HEK293 (cell line): ENCODE measurements at regions not wholly inside any gene's neighbourhood (a gene's known extent, or its start where the extent isn't known, plus 50 kb on each side); places are given as distances from the start of the nearest gene placed in this dataset.

Source experiments
- CTCF ChIA-PET: fragments of 350-600 bp; formaldehyde crosslinking; extraction: SDS; loops from one replicate; lab custom pipeline; 2021; ENCODE audit warnings: antibody characterized with exemption; lab: Yijun Ruan, JAX
- POLR2A ChIA-PET: fragments of 300-600 bp; formaldehyde crosslinking; extraction: SDS; loops from one replicate; lab custom pipeline; 2020; ENCODE audit warnings: antibody characterized with exemption, inconsistent platforms; lab: Yijun Ruan, JAX
- H3K27ac ChIP-seq: fragments of 200-500 bp; sonication (Bioruptor generic); 2 replicates; pipeline ENCODE4 v1.5.1; 2014; ENCODE audit warnings: low read depth, low read length, control low read depth, inconsistent platforms; ENCODE audit errors: extremely low read depth
- H3K36me3 ChIP-seq, 2 experiments: fragments of 200-500 bp in 1 of 2; sonication (Bioruptor generic) in 1 of 2; 1 replicate in 1 of 2; 2 replicates in 1 of 2; pipeline ENCODE4 v1.5.1; 2014 to 2017; ENCODE audit warnings: inconsistent platforms in 2 of 2, low read length in 2 of 2; ENCODE audit not compliant: control insufficient read depth in 2 of 2, insufficient read depth in 1 of 2
- H3K4me1 ChIP-seq: fragments of 200-500 bp; sonication (Bioruptor generic); 2 replicates; pipeline ENCODE4 v1.5.1; 2014; ENCODE audit warnings: mild to moderate bottlenecking, low read length, inconsistent platforms; ENCODE audit not compliant: control insufficient read depth, insufficient read depth
- H3K4me3 ChIP-seq: 2 replicates; pipeline ENCODE4 v1.5.1; 2011; ENCODE audit warnings: low read depth, mild to moderate bottlenecking, control low read depth, low read length, moderate library complexity
- H3K9me3 ChIP-seq: fragments of 200-500 bp; sonication (Bioruptor generic); 2 replicates; pipeline ENCODE4 v1.5.1; 2014; ENCODE audit warnings: low read depth, low read length, inconsistent platforms; ENCODE audit not compliant: control insufficient read depth, insufficient read depth
- GLIS2 ChIP-seq: fragments of 450-650 bp; formaldehyde crosslinking; IDR thresholded peaks from 2 replicates; pipeline ENCODE4 v1.5.1; 2016; ENCODE audit warnings: missing biosample characterization, missing genetic modification characterization
- KLF17 ChIP-seq: fragments of 450-650 bp; formaldehyde crosslinking; IDR thresholded peaks from 2 replicates; pipeline ENCODE4 v1.5.1; 2016; ENCODE audit warnings: missing biosample characterization, missing genetic modification characterization
- PRDM6 ChIP-seq: fragments of 450-650 bp; formaldehyde crosslinking; IDR thresholded peaks from 2 replicates; pipeline ENCODE4 v1.5.1; 2017; ENCODE audit warnings: missing biosample characterization, missing genetic modification characterization
- RBAK ChIP-seq: fragments of 450-650 bp; formaldehyde crosslinking; IDR thresholded peaks from 2 replicates; pipeline ENCODE4 v1.5.1; 2016; ENCODE audit warnings: missing biosample characterization, missing genetic modification characterization
- SALL2 ChIP-seq: fragments of 450-650 bp; formaldehyde crosslinking; IDR thresholded peaks from 2 replicates; pipeline ENCODE4 v1.5.0; 2017; ENCODE audit warnings: missing biosample characterization, mild to moderate bottlenecking, missing genetic modification characterization, borderline replicate concordance
- ZFP41 ChIP-seq: fragments of 450-650 bp; formaldehyde crosslinking; IDR thresholded peaks from 2 replicates; pipeline ENCODE4 v1.5.1; 2016; ENCODE audit warnings: missing biosample characterization, missing genetic modification characterization, borderline replicate concordance
- ZIC2 ChIP-seq: fragments of 450-650 bp; formaldehyde crosslinking; IDR thresholded peaks from 2 replicates; pipeline ENCODE4 v1.5.1; 2016; ENCODE audit warnings: missing biosample characterization, missing genetic modification characterization
- ZNF112 ChIP-seq: fragments of 450-650 bp; formaldehyde crosslinking; IDR thresholded peaks from 2 replicates; pipeline ENCODE4 v1.5.0; 2017; ENCODE audit warnings: missing biosample characterization, missing genetic modification characterization
- ZNF146 ChIP-seq: fragments of 450-650 bp; formaldehyde crosslinking; IDR thresholded peaks from 2 replicates; pipeline ENCODE4 v1.5.1; 2016; ENCODE audit warnings: missing biosample characterization, missing genetic modification characterization
- ZNF157 ChIP-seq: fragments of 450-650 bp; formaldehyde crosslinking; IDR thresholded peaks from 2 replicates; pipeline ENCODE4 v1.5.1; 2016; ENCODE audit warnings: missing biosample characterization, missing genetic modification characterization
- ZNF16 ChIP-seq: fragments of 450-650 bp; formaldehyde crosslinking; IDR thresholded peaks from 2 replicates; pipeline ENCODE4 v1.5.1; 2016; ENCODE audit warnings: low read depth, missing biosample characterization, missing genetic modification characterization
- ZNF2 ChIP-seq: fragments of 450-650 bp; formaldehyde crosslinking; IDR thresholded peaks from 2 replicates; pipeline ENCODE4 v1.5.1; 2016; ENCODE audit warnings: missing biosample characterization, missing genetic modification characterization
- ZNF211 ChIP-seq: fragments of 450-650 bp; formaldehyde crosslinking; IDR thresholded peaks from 2 replicates; pipeline ENCODE4 v1.5.1; 2016; ENCODE audit warnings: low read depth, missing biosample characterization, missing genetic modification characterization
- ZNF26 ChIP-seq: fragments of 450-650 bp; formaldehyde crosslinking; IDR thresholded peaks from 2 replicates; pipeline ENCODE4 v1.5.1; 2016; ENCODE audit warnings: missing biosample characterization, missing genetic modification characterization
- ZNF266 ChIP-seq: fragments of 450-650 bp; formaldehyde crosslinking; IDR thresholded peaks from 2 replicates; pipeline ENCODE4 v1.5.1; 2016; ENCODE audit warnings: missing biosample characterization, missing genetic modification characterization, low read depth
- ZNF274 ChIP-seq, 2 experiments: fragments of 200-500 bp in 1 of 2; fragments of 450-650 bp in 1 of 2; sonication (Bioruptor generic) in 1 of 2; formaldehyde crosslinking in 1 of 2; IDR thresholded peaks; 2 replicates each; pipeline versions ENCODE4 v1.5.1 to v1.6.1; 2014 to 2016; ENCODE audit warnings: borderline replicate concordance in 1 of 2, inconsistent platforms in 1 of 2, low read length in 1 of 2, missing biosample characterization in 1 of 2, missing genetic modification characterization in 1 of 2
- ZNF335 ChIP-seq: fragments of 450-650 bp; formaldehyde crosslinking; conservative IDR thresholded peaks from 2 replicates; pipeline ENCODE4 v1.5.1; 2016; ENCODE audit warnings: missing biosample characterization, missing genetic modification characterization
- ZNF362 ChIP-seq: fragments of 450-650 bp; formaldehyde crosslinking; IDR thresholded peaks from 2 replicates; pipeline ENCODE4 v1.5.1; 2016; ENCODE audit warnings: missing biosample characterization, missing genetic modification characterization
- ZNF398 ChIP-seq: fragments of 450-650 bp; formaldehyde crosslinking; IDR thresholded peaks from 2 replicates; pipeline ENCODE4 v1.5.1; 2017; ENCODE audit warnings: missing biosample characterization, missing genetic modification characterization
- ZNF510 ChIP-seq: fragments of 450-650 bp; formaldehyde crosslinking; IDR thresholded peaks from 2 replicates; pipeline ENCODE4 v1.5.1; 2018; ENCODE audit warnings: mild to moderate bottlenecking, missing genetic modification characterization, missing biosample characterization; ENCODE audit not compliant: insufficient replicate concordance
- ZNF544 ChIP-seq: fragments of 450-650 bp; formaldehyde crosslinking; IDR thresholded peaks from 2 replicates; pipeline ENCODE4 v1.5.0; 2017; ENCODE audit warnings: missing biosample characterization, missing genetic modification characterization
- ZNF558 ChIP-seq: fragments of 450-650 bp; formaldehyde crosslinking; IDR thresholded peaks from 2 replicates; pipeline ENCODE4 v1.5.1; 2016; ENCODE audit warnings: missing biosample characterization, missing genetic modification characterization
- ZNF677 ChIP-seq: fragments of 450-650 bp; IDR thresholded peaks from 2 replicates; pipeline ENCODE4 v1.5.0; 2018; ENCODE audit warnings: missing biosample characterization, mild to moderate bottlenecking, missing genetic modification characterization, moderate library complexity
- ZNF768 ChIP-seq: fragments of 450-650 bp; formaldehyde crosslinking; IDR thresholded peaks from 2 replicates; pipeline ENCODE4 v1.5.1; 2018; ENCODE audit warnings: missing biosample characterization, mild to moderate bottlenecking, missing genetic modification characterization
- TF ChIP-seq, protein P1 (sequence below): fragments of 450-650 bp; formaldehyde crosslinking; IDR thresholded peaks from 2 replicates; pipeline ENCODE4 v1.5.1; 2016; ENCODE audit warnings: missing biosample characterization, missing genetic modification characterization

DNA sequence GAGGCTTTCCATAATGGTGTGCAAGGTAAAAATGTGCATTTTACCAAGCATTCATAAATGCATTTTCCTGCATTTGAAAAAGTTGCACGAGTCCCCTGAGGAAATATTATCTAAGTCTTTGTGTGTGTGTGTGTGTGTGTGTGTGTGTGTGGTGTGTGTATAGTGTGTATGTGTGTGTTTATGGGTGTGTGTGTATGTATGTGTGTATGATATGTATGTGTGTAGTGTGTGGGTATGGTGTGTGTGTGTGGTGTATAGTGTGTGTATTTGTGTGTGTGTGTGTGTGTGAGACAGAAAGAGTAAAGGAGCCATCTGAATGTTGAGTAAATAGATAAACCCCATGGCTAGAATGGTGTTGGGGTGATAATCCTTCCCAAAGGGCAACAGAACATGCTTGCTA lies 229.6 kb upstream of the TBC1D5 start (continued):
- peak; percentile 45; the same call in 1 of the 2 replicates for TF ChIP-seq ZNF398 (tag by site-specific recombination)
- no peak for TF ChIP-seq ZNF2 (tag by site-specific recombination)
- no peak for TF ChIP-seq ZNF274 (IDR thresholded peaks at IDR 0.05; ENCODE audit: low read length)
- no peak for TF ChIP-seq ZNF274 (tag by site-specific recombination; IDR thresholded peaks at IDR 0.05; ENCODE audit: borderline replicate concordance)
- TF ChIP-seq ZNF266 (tag by site-specific recombination) = no peak
- no peak for TF ChIP-seq GLIS2 (tag by site-specific recombination)
- no peak for TF ChIP-seq ZNF362 (tag by site-specific recombination)
- no peak for TF ChIP-seq ZNF112

DNA sequence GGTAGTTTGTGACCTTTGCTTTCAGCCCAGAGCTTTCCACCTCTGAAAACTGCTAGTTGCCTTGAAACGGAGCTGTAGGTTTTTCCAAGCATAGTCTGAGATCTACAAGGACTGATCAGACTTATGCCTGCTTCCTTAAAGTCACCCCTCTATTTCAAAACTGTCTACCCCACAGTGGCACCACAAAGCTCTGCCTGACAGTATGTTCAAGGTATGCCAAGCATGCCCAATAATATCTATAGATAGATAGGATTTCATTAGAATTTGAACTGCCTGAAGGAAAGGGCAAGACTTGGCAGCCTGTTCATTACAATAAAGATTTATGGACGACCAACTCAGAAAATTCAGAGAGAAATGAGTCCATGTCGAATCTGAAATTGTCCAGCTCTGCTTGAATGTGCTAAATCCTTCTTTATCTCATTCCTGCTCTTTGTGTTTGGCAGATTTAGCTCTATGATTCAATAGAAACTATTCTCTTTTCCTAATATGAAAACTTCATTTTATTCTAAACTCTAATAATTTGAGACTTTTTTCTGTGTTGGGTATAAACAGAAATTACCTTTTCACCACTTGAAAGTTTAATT lies 227.6 kb upstream of the TBC1D5 start:
- TF ChIP-seq ZNF16 (no peak), ZIC2 (tag by site-specific recombination) (no peak), PRDM6 (tag by site-specific recombination) (peak; percentile 68), ZFP41 (tag by site-specific recombination) (no peak), ZNF157 (tag by site-specific recombination) (no peak), ZNF211 (tag by site-specific recombination) (no peak), RBAK (tag by site-specific recombination) (no peak), ZNF335 (tag by site-specific recombination) (peak; percentile 35; the same call in 1 of the 2 replicates), SALL2 (tag by site-specific recombination) (no peak)
- TF ChIP-seq, all 188 proteins: peak for 2
- no peak overlapping the region for H3K4me3 ChIP-seq
- H3K9me3 ChIP-seq = no peaks in the 10 kb centered on the region
- CTCF ChIA-PET = no interaction called here
- no peaks in the 10 kb centered on the region for H3K36me3 ChIP-seq
- H3K4me1 ChIP-seq = peaks cover 10% of the 10 kb centered on the region
- H3K27ac ChIP-seq = no peak overlapping the region
- POLR2A ChIA-PET = no interaction called here

GRCh38 chr3:17969244-17969643 lies 226.8 kb upstream of the TBC1D5 start:
- CTCF ChIA-PET = interaction anchor here (0.6 kb wide), 1 partner anchor 31 kb away, joined by 3 read pairs; no protein-coding TSS in a partner anchor
- no peak for TF ChIP-seq ZNF768 (tag by site-specific recombination)
- TF ChIP-seq, protein P1, sequence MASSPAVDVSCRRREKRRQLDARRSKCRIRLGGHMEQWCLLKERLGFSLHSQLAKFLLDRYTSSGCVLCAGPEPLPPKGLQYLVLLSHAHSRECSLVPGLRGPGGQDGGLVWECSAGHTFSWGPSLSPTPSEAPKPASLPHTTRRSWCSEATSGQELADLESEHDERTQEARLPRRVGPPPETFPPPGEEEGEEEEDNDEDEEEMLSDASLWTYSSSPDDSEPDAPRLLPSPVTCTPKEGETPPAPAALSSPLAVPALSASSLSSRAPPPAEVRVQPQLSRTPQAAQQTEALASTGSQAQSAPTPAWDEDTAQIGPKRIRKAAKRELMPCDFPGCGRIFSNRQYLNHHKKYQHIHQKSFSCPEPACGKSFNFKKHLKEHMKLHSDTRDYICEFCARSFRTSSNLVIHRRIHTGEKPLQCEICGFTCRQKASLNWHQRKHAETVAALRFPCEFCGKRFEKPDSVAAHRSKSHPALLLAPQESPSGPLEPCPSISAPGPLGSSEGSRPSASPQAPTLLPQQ (tag by site-specific recombination) = no peak
- TF ChIP-seq ZNF510 (tag by site-specific recombination) = no peak
- no peak for TF ChIP-seq ZNF677 (tag by site-specific recombination)
- TF ChIP-seq ZNF146 (tag by site-specific recombination) = no peak
- no peak for TF ChIP-seq ZNF544 (tag by site-specific recombination)
- no peak for TF ChIP-seq ZNF26 (tag by site-specific recombination)
- no peak for TF ChIP-seq ZNF558 (tag by site-specific recombination)
- no peak for TF ChIP-seq KLF17
- POLR2A ChIA-PET = no interaction called here
- no peak overlapping the region for H3K4me3 ChIP-seq
- H3K9me3 ChIP-seq = no peaks in the 10 kb centered on the region
- peaks cover 10% of the 10 kb centered on the region for H3K4me1 ChIP-seq
- no peaks in the 10 kb centered on the region for H3K36me3 ChIP-seq
- no peak overlapping the region for H3K27ac ChIP-seq
